ENCODE measurements at regions not wholly inside any gene's neighbourhood (a gene's known extent, or its start where the extent isn't known, plus 50 kb on each side); places are given as distances from the start of the nearest gene placed in this dataset.

DNA sequence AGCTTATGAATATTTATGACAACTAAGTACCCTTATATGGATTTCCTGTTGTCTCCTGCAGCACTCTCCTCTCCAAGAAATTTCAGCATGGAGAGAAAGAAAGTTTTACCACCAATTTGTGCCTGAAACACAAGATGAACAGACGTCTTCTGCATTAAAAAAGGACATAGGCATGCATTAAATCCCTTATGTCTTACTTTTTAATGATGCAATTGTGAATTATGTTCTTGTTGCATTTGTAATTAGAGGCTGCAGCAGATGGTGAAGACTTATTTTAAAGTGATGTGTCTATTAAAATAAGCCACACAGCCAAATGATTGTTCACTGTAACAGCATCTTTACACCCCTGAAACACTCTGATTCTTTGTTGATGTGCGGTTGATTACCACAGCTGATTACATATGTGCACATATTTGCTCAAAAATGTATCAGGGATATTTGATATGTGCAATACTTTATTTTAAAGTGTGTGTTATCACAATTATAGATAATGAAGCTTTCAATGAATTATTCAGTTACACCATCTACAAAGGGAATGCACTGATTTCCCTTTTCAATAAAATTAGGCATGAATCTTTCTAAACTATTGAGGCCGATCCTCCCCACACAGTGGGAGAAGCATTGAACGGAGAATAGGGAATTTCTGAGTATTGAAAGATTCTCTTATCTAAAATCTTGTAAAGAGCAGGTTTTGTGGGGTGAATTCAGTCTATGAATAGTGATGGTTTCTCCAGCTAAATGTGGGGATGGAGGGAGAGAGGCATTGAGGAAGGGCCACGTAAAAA is 585.1 kb downstream of the SLC4A3 start:
- H3K27ac ChIP-seq: no peak overlapping the region
- TF ChIP-seq, protein P1, sequence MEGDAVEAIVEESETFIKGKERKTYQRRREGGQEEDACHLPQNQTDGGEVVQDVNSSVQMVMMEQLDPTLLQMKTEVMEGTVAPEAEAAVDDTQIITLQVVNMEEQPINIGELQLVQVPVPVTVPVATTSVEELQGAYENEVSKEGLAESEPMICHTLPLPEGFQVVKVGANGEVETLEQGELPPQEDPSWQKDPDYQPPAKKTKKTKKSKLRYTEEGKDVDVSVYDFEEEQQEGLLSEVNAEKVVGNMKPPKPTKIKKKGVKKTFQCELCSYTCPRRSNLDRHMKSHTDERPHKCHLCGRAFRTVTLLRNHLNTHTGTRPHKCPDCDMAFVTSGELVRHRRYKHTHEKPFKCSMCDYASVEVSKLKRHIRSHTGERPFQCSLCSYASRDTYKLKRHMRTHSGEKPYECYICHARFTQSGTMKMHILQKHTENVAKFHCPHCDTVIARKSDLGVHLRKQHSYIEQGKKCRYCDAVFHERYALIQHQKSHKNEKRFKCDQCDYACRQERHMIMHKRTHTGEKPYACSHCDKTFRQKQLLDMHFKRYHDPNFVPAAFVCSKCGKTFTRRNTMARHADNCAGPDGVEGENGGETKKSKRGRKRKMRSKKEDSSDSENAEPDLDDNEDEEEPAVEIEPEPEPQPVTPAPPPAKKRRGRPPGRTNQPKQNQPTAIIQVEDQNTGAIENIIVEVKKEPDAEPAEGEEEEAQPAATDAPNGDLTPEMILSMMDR (conservative IDR thresholded peaks at IDR 0.05): no peak

DNA sequence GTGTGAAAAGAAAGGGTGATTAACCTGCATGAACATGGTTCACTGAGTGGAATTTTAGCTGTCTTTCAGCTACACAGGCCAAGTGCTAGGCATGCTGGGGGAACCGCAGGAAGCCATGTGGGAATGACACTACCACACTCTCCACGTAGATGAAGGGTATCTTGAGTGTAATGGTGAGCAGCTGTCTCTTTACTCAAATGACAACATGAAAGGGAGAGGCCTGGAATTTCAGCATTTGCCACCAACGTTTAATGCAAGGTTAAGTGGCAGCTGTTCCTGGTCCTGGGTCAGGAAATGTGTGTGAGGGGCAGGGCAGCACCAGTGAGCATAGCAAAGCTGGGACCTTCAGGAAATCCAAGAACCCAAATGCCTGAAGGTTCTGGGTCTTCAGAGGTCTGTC is 588.4 kb downstream of the SLC4A3 start:
- no peak overlapping the region for H3K27ac ChIP-seq
- TF ChIP-seq, protein P1 (conservative IDR thresholded peaks at IDR 0.05): no peak

DNA sequence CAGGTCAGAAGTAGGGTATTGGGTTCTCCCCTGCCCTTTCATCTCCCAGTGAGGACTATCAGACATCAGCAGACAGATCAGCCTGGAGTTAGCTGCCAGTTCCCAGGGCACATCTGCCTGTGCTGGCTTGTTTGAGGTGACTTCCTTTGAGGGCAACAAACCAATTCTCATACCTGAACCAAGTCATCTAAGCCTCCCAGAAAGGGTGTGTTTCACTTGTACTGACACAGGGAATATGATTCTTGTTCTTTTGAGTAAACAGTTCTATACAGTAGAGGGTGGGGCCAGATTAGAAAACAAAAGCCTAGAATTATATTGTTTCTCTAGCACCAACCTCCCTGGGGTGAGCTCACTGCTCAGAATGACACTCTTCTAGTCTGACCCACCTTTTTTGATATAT is 591.9 kb downstream of the SLC4A3 start:
- TF ChIP-seq, protein P1 (conservative IDR thresholded peaks at IDR 0.05): no peak

DNA sequence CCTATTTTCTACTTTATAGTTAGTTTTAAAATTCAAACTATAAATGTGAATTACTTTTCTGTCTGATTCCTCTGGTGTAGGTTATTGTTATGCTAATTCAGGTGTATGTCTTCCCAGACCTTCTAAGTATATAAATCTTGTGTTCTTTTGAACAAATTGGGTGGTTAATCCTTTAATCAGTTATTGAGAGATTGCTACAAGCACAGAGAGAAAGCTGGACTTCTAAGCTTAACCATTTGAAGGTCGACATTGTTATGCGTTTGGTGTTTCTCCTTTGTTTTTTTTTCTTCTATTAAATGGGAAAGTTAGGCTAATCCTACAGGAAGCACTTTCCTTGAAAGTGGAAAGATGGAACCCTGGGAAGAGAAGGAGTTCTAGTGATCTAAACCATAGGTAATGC is 592.6 kb downstream of the SLC4A3 start:
- H3K27ac ChIP-seq: no peak overlapping the region
- TF ChIP-seq, protein P1 (conservative IDR thresholded peaks at IDR 0.05): no peak

More for the DNA sequence above, 591.9 kb downstream of the SLC4A3 start:
- no peak overlapping the region for H3K27ac ChIP-seq

- TF ChIP-seq, protein P1 (conservative IDR thresholded peaks at IDR 0.05): no peak
- H3K27ac ChIP-seq: no peak overlapping the region
These were observed 594.6 kb downstream of the SLC4A3 start for GRCh38 chr2:220221992-220222391.

DNA sequence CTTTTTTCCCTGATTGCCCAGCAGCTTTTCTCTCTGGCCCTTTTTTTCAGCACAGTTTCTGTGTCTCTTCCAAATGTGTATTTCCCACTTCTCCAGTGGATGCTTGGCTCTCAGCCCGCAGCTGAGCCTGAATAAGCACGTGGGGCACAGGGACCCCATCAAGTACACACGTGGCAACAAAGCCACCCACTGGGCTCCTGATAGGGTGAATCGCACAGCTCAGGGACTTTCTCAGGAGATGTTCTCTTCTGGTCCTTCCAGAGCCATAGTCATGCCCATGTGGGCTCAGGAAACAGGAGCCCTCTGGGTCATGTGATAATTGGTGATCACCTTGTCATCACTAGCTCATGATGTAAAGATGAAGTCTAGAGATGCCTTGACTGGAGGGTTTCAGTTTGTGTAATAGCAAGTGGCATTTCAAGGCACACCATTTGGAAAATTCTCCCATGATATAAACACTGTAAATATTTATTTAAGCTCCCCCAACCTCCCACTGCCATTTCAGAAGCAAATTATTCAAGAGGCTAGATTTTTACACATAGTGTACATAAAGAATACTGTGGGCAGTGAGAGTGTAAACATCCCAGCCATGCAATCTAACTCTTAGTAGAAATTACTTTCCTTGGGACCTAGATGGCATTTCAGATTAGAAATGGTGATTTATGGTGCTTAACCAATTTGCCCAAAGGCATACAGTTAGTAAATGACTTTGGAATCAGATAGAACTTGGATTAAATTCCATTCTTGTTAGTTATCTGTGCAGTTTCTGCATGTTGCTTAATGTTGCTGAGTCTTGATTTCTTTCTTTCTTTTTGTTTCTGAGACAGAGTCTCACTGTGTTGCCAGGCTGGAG is 597.5 kb downstream of the SLC4A3 start:
- TF ChIP-seq, protein P1 (conservative IDR thresholded peaks at IDR 0.05): no peak
- H3K27ac ChIP-seq: no peak overlapping the region

GRCh38 chr2:220226076-220226475 is 598.6 kb downstream of the SLC4A3 start:
- no peak overlapping the region for H3K27ac ChIP-seq
- TF ChIP-seq, protein P1 (conservative IDR thresholded peaks at IDR 0.05): no peak

All from VCaP (cell line).